ENCODE measurements at regions not wholly inside any gene's neighbourhood (a gene's known extent, or its start where the extent isn't known, plus 50 kb on each side); places are given as distances from the start of the nearest gene placed in this dataset.

DNA sequence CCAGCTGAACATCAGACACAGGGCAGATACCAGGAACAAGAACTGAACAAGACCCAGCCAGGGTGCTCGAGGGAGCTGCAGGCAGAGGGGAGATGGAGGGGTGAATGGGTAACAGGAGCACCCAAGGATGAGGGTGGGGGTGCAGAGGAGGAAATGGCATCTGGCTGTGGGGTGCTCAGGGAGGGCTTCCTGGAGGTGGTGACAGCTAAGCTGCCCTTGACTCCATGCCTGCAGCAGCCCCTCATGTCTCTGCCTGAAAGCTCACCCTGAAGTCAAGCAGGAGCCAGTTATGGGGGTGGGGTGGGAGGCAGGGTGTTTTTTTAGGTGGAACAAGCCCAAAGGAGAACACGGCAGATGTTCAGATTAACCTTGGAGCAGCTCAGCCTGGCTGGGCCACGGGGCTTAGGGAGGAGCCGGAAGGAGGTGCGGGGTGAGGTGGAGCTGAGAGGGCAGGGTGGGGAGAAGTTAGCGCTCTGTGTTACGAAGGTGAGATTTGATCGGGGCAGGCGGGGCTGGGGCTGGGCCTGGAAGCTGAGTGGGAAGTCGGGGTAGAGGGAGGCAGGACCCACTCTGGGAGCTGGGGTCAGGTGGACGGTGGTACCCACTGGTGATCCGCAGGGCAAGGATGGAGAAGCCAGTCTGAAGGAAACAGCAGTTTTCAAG is 143.0 kb downstream of the ENGASE start:
- TF ChIP-seq, protein P1, sequence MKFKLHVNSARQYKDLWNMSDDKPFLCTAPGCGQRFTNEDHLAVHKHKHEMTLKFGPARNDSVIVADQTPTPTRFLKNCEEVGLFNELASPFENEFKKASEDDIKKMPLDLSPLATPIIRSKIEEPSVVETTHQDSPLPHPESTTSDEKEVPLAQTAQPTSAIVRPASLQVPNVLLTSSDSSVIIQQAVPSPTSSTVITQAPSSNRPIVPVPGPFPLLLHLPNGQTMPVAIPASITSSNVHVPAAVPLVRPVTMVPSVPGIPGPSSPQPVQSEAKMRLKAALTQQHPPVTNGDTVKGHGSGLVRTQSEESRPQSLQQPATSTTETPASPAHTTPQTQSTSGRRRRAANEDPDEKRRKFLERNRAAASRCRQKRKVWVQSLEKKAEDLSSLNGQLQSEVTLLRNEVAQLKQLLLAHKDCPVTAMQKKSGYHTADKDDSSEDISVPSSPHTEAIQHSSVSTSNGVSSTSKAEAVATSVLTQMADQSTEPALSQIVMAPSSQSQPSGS (CRISPR knock-in tag; IDR thresholded peaks at IDR 0.05; ENCODE audit: borderline replicate concordance, low read depth): no peak
- TF ChIP-seq, protein P2, sequence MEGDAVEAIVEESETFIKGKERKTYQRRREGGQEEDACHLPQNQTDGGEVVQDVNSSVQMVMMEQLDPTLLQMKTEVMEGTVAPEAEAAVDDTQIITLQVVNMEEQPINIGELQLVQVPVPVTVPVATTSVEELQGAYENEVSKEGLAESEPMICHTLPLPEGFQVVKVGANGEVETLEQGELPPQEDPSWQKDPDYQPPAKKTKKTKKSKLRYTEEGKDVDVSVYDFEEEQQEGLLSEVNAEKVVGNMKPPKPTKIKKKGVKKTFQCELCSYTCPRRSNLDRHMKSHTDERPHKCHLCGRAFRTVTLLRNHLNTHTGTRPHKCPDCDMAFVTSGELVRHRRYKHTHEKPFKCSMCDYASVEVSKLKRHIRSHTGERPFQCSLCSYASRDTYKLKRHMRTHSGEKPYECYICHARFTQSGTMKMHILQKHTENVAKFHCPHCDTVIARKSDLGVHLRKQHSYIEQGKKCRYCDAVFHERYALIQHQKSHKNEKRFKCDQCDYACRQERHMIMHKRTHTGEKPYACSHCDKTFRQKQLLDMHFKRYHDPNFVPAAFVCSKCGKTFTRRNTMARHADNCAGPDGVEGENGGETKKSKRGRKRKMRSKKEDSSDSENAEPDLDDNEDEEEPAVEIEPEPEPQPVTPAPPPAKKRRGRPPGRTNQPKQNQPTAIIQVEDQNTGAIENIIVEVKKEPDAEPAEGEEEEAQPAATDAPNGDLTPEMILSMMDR (IDR thresholded peaks at IDR 0.05): no peak
- TF ChIP-seq, protein P3, sequence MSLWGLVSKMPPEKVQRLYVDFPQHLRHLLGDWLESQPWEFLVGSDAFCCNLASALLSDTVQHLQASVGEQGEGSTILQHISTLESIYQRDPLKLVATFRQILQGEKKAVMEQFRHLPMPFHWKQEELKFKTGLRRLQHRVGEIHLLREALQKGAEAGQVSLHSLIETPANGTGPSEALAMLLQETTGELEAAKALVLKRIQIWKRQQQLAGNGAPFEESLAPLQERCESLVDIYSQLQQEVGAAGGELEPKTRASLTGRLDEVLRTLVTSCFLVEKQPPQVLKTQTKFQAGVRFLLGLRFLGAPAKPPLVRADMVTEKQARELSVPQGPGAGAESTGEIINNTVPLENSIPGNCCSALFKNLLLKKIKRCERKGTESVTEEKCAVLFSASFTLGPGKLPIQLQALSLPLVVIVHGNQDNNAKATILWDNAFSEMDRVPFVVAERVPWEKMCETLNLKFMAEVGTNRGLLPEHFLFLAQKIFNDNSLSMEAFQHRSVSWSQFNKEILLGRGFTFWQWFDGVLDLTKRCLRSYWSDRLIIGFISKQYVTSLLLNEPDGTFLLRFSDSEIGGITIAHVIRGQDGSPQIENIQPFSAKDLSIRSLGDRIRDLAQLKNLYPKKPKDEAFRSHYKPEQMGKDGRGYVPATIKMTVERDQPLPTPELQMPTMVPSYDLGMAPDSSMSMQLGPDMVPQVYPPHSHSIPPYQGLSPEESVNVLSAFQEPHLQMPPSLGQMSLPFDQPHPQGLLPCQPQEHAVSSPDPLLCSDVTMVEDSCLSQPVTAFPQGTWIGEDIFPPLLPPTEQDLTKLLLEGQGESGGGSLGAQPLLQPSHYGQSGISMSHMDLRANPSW (CRISPR knock-in tag; conservative IDR thresholded peaks at IDR 0.05; ENCODE audit: low read depth): no peak
- no peak for TF ChIP-seq ZNF317 (CRISPR knock-in tag; IDR thresholded peaks at IDR 0.05; ENCODE audit: borderline replicate concordance, low read depth)
- TF ChIP-seq, protein P4, sequence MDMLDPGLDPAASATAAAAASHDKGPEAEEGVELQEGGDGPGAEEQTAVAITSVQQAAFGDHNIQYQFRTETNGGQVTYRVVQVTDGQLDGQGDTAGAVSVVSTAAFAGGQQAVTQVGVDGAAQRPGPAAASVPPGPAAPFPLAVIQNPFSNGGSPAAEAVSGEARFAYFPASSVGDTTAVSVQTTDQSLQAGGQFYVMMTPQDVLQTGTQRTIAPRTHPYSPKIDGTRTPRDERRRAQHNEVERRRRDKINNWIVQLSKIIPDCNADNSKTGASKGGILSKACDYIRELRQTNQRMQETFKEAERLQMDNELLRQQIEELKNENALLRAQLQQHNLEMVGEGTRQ (CRISPR knock-in tag; IDR thresholded peaks at IDR 0.05): no peak
- TF ChIP-seq TEAD4 (CRISPR knock-in tag; IDR thresholded peaks at IDR 0.05): no peak
- TF ChIP-seq CBFB (CRISPR knock-in tag; IDR thresholded peaks at IDR 0.05; ENCODE audit: low read depth): no peak
- no peak for TF ChIP-seq ELF4 (CRISPR knock-in tag; IDR thresholded peaks at IDR 0.05; ENCODE audit: low read depth)
- no peak for TF ChIP-seq FOXP1 (CRISPR knock-in tag; IDR thresholded peaks at IDR 0.05; ENCODE audit: borderline replicate concordance)
- TF ChIP-seq, protein P5, sequence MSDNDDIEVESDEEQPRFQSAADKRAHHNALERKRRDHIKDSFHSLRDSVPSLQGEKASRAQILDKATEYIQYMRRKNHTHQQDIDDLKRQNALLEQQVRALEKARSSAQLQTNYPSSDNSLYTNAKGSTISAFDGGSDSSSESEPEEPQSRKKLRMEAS (CRISPR knock-in tag; IDR thresholded peaks at IDR 0.05): no peak
- TF ChIP-seq MXD4 (CRISPR knock-in tag; IDR thresholded peaks at IDR 0.05; ENCODE audit: borderline replicate concordance): no peak
- no peak for TF ChIP-seq NR3C1 (CRISPR knock-in tag; conservative IDR thresholded peaks at IDR 0.05; ENCODE audit: low read depth)

Measured in WTC11 (cell line).